ENCODE measurements at regions not wholly inside any gene's neighbourhood (a gene's known extent, or its start where the extent isn't known, plus 50 kb on each side); places are given as distances from the start of the nearest gene placed in this dataset.

GRCh38 chr14:88960496-88960895 lies 136.0 kb downstream of the TTC8 start:
- DNase-seq = no peak
- TF ChIP-seq CTCF (conservative IDR thresholded peaks at IDR 0.05) = no peak

More at GRCh38 chr14:88960496-88960895, 136.0 kb downstream of the TTC8 start:
- Histone ChIP-seq H2BK12ac (ENCODE audit: insufficient read length, low read depth, low read length) (no peak overlapping the region), H3K56ac (ENCODE audit: insufficient read length, low read depth, low read length) (no peak overlapping the region), H2BK15ac (ENCODE audit: low read depth, low read length) (no peak overlapping the region), H3K4me2 (ENCODE audit: insufficient read depth, insufficient read length, low read length) (no peak overlapping the region), H3K79me2 (ENCODE audit: insufficient read depth, low read length) (no peaks in the 10 kb centered on the region), H3K23me2 (ENCODE audit: insufficient read length, low read depth, low read length, poor library complexity, severe bottlenecking) (no peaks in the 10 kb centered on the region), H3K14ac (ENCODE audit: insufficient read depth, low read length) (no peak overlapping the region), H2AK5ac (ENCODE audit: insufficient read length, low read length) (no peak overlapping the region), H2BK20ac (ENCODE audit: low read depth, low read length, poor library complexity, severe bottlenecking) (no peak overlapping the region), H3K4ac (ENCODE audit: low read depth, low read length) (no peak overlapping the region), H3K4me1 (ENCODE audit: insufficient read depth, low read length) (0 out of 2 replicates have a peak, but pooled peaks cover 1% of the 10 kb centered on the region), H3K27ac (ENCODE audit: insufficient read length, low read depth, low read length) (no peak overlapping the region), H2AFZ (ENCODE audit: low read length) (no peak overlapping the region), H4K8ac (replicated peaks; ENCODE audit: insufficient read length, low read depth, low read length) (no peak overlapping the region), H3T11ph (ENCODE audit: low read length) (no peak overlapping the region), H4K91ac (ENCODE audit: insufficient read length, low read depth, low read length) (no peak overlapping the region), H4K5ac (ENCODE audit: insufficient read length, low read depth, low read length) (no peak overlapping the region), H2BK5ac (ENCODE audit: insufficient read length, low read length) (no peak overlapping the region), H3K9ac (ENCODE audit: extremely low read depth, insufficient read length, low read length) (no peak overlapping the region), H2BK120ac (ENCODE audit: low read depth, low read length, poor library complexity, severe bottlenecking) (no peak overlapping the region), H3K79me1 (ENCODE audit: insufficient read depth, low read depth, low read length, poor library complexity, severe bottlenecking) (no peaks in the 10 kb centered on the region), H3K23ac (ENCODE audit: insufficient read length, low read depth, low read length) (no peak overlapping the region), H4K20me1 (ENCODE audit: control insufficient read depth, insufficient read depth, insufficient read length) (no peaks in the 10 kb centered on the region), H3K18ac (ENCODE audit: insufficient read length, low read depth, low read length) (no peak overlapping the region), H3K9me3 (ENCODE audit: control insufficient read depth, low read depth, low read length) (no peaks in the 10 kb centered on the region), H3K27me3 (ENCODE audit: insufficient read depth, low read length) (no peaks in the 10 kb centered on the region)
- no peak overlapping the region for H3K27ac Mint-ChIP-seq
- no peak overlapping the region for H3K4me3 Mint-ChIP-seq
- no peaks in the 10 kb centered on the region for H3K4me1 Mint-ChIP-seq
- H3K27me3 Mint-ChIP-seq (ENCODE audit: low read depth) = peaks cover 20% of the 10 kb centered on the region
- H3K9me3 Mint-ChIP-seq = no peaks in the 10 kb centered on the region
- H3K36me3 Mint-ChIP-seq (ENCODE audit: insufficient read depth in 1 of 3, low read depth in 3 of 3) = no peaks in the 10 kb centered on the region
- no CpG with 5 or more reads among the region's 5 CpGs for WGBS (ENCODE audit: extremely low coverage, insufficient read length, low lambda C conversion rate)
